ENCODE measurements at regions not wholly inside any gene's neighbourhood (a gene's known extent, or its start where the extent isn't known, plus 50 kb on each side); places are given as distances from the start of the nearest gene placed in this dataset.

DNA sequence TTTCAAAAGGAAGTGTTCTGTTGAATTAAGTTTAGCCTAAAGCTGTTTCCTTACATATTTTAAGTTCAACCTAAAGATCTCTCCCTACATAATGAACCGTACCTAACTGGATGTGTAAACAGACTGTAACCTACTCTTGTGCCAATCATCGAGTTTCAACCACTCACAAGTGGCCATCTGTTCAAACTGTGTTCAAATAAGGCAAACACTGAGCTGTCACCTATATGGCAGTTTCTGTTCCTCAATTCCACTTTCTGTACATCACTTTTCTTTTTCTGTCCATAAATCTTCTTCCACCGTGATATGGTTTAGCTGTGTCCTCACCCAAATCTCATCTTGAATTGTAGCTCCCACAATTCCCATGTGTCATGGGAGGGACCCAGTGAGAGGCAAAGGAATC lies 428.6 kb downstream of the HACE1 start:
- no peak for DNase-seq
- no peak for TF ChIP-seq CTCF (IDR thresholded peaks at IDR 0.05)
- Mint-ChIP-seq H3K27me3 (ENCODE audit: low read depth, poor library complexity) (no peaks in the 10 kb centered on the region), H3K27ac (no peak overlapping the region), H3K4me1 (peaks cover 4% of the 10 kb centered on the region), H3K9me3 (peaks cover 11% of the 10 kb centered on the region), H3K36me3 (ENCODE audit: low read depth) (no peaks in the 10 kb centered on the region), H3K4me3 (no peak overlapping the region)

- no peak for TF ChIP-seq CTCF (IDR thresholded peaks at IDR 0.05)
- Mint-ChIP-seq H3K4me3 (no peak overlapping the region), H3K27ac (no peak overlapping the region), H3K36me3 (ENCODE audit: low read depth) (no peaks in the 10 kb centered on the region), H3K27me3 (ENCODE audit: low read depth, poor library complexity) (peaks cover 3% of the 10 kb centered on the region), H3K9me3 (peaks cover 14% of the 10 kb centered on the region), H3K4me1 (peaks cover 4% of the 10 kb centered on the region)
- DNase-seq: no peak
Measured at GRCh38 chr6:104428184-104428583, 431.5 kb downstream of the HACE1 start.

DNA sequence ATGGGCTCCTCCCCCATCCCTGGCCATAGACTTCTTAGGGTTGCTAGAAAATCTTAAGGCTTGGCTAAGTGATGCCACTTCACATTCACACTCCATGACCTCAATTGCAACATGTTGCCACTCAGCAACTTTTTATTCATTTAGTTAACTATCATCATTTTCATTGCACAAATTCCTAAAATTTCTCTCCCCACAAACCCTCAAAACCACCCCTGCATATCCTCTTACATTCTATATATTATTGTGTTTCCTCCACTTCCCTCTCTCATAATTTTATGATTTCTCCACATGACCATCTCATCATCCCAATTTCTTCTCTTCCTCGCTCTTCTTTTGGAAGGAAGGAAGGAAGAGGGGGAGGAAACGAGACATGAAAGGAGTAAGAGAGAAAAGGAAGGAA lies 436.0 kb downstream of the HACE1 start:
- Mint-ChIP-seq H3K36me3 (ENCODE audit: low read depth) (no peaks in the 10 kb centered on the region), H3K27me3 (ENCODE audit: low read depth, poor library complexity) (peaks cover 3% of the 10 kb centered on the region), H3K9me3 (peaks cover 9% of the 10 kb centered on the region), H3K4me1 (peaks cover 4% of the 10 kb centered on the region), H3K4me3 (no peak overlapping the region), H3K27ac (no peak overlapping the region)
- DNase-seq: no peak
- no peak for TF ChIP-seq CTCF (IDR thresholded peaks at IDR 0.05)

DNA sequence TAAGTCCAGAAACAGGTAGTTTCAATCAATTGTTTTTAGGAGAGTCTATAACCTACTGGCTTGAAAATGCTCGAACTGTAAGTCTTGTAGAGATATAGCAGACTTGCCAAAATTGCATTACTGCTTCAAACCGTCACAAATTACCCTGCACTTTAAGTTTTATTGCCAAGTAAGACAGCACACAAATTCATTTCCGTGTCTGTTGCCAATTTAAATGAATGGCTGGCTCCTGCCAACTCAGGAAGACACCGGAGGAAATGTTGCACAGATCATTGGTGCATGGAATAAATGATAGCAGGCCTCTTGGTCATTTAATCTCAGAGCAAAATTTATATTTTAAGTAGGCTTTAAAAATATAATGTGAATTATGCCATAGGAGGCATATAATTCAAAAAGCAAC lies 438.1 kb downstream of the HACE1 start:
- DNase-seq: no peak
- H3K4me3 Mint-ChIP-seq: no peak overlapping the region
- no peaks in the 10 kb centered on the region for H3K4me1 Mint-ChIP-seq
- peaks cover 3% of the 10 kb centered on the region for H3K27me3 Mint-ChIP-seq (ENCODE audit: low read depth, poor library complexity)
- no peak for TF ChIP-seq CTCF (IDR thresholded peaks at IDR 0.05)
- H3K9me3 Mint-ChIP-seq: peaks cover 4% of the 10 kb centered on the region
- no peaks in the 10 kb centered on the region for H3K36me3 Mint-ChIP-seq (ENCODE audit: low read depth)
- no peak overlapping the region for H3K27ac Mint-ChIP-seq

- Mint-ChIP-seq H3K9me3 (no peaks in the 10 kb centered on the region), H3K4me1 (no peaks in the 10 kb centered on the region), H3K27me3 (ENCODE audit: low read depth, poor library complexity) (peaks cover 2% of the 10 kb centered on the region), H3K4me3 (no peak overlapping the region), H3K27ac (no peak overlapping the region), H3K36me3 (ENCODE audit: low read depth) (no peaks in the 10 kb centered on the region)
- no peak for DNase-seq
- TF ChIP-seq CTCF (IDR thresholded peaks at IDR 0.05): no peak
Measured at GRCh38 chr6:104418839-104419238, 440.9 kb downstream of the HACE1 start.

- Mint-ChIP-seq H3K4me1 (no peaks in the 10 kb centered on the region), H3K4me3 (no peak overlapping the region), H3K27ac (no peak overlapping the region), H3K9me3 (no peaks in the 10 kb centered on the region), H3K36me3 (ENCODE audit: low read depth) (no peaks in the 10 kb centered on the region), H3K27me3 (ENCODE audit: low read depth, poor library complexity) (no peaks in the 10 kb centered on the region)
- DNase-seq: no peak
- no peak for TF ChIP-seq CTCF (IDR thresholded peaks at IDR 0.05)
Measured at GRCh38 chr6:104418125-104418524, 441.6 kb downstream of the HACE1 start.

All from nephron progenitor cell (in vitro differentiated cells).